PC-3 (cell line): ENCODE measurements at regions not wholly inside any gene's neighbourhood (a gene's known extent, or its start where the extent isn't known, plus 50 kb on each side); places are given as distances from the start of the nearest gene placed in this dataset.

Experiments
- ATAC-seq: fragments of 200-7000 bp; cut with Tn5 transposase; 2 replicates; pipeline ENCODE4 v1.9.1; 2020; ENCODE audit warnings: mild to moderate bottlenecking, moderate library complexity
- BruUV-seq: library from RNA; stranded (reverse); fragments of 400-500 nt; replicated peaks from 2 replicates; lab custom pipeline; 2021; lab: Mats Ljungman, UMichigan
- CTCF ChIA-PET: fragments of 300-600 bp; sonication (Branson Sonifier 250); formaldehyde crosslinking; loops from one replicate; lab custom pipeline; 2022; ENCODE audit warnings: antibody characterized with exemption; lab: Charles Lee
- POLR2A ChIA-PET: fragments of 300-600 bp; sonication (Branson Sonifier 250); formaldehyde crosslinking; loops from one replicate; lab custom pipeline; 2022; ENCODE audit warnings: antibody characterized with exemption; ENCODE audit not compliant: unreplicated experiment; lab: Charles Lee
- DNase-seq: peaks from one replicate; pipeline ENCODE4 v3.0.0-alpha.2; 2015
- H2AFZ ChIP-seq: fragments of 300-600 bp; sonication (generic); 2 replicates; pipeline ENCODE4 v1.6.0; 2016; ENCODE audit warnings: antibody characterized with exemption, low read length
- H3F3A ChIP-seq: fragments of 300-600 bp; sonication (generic); one replicate; pipeline ENCODE4 v1.6.0; 2017; ENCODE audit warnings: antibody characterized with exemption, low read length, control low read depth, mild to moderate bottlenecking; ENCODE audit not compliant: unreplicated experiment
- H3K27ac ChIP-seq: fragments of 300-600 bp; sonication (generic); 2 replicates; pipeline ENCODE4 v1.5.1; 2016; ENCODE audit warnings: mild to moderate bottlenecking, low read length
- H3K27me3 ChIP-seq: fragments of 300-600 bp; sonication (generic); 2 replicates; pipeline ENCODE4 v1.6.1; 2016; ENCODE audit warnings: low read length, mixed read lengths
- H3K36me3 ChIP-seq: fragments of 300-600 bp; sonication (generic); 2 replicates; pipeline ENCODE4 v1.6.1; 2016; ENCODE audit warnings: low read depth, mixed run types, low read length, mixed read lengths
- H3K4me1 ChIP-seq: fragments of 300-600 bp; sonication (generic); 2 replicates; pipeline ENCODE4 v1.5.1; 2016; ENCODE audit warnings: low read length; ENCODE audit not compliant: insufficient read depth
- H3K4me2 ChIP-seq: fragments of 300-600 bp; sonication (generic); 2 replicates; pipeline ENCODE4 v1.6.0; 2016; ENCODE audit warnings: low read length
- H3K4me3 ChIP-seq: fragments of 300-600 bp; sonication (generic); 2 replicates; pipeline ENCODE4 v1.5.1; 2016; ENCODE audit warnings: mild to moderate bottlenecking, low read length, mixed read lengths
- H3K79me2 ChIP-seq: fragments of 300-600 bp; sonication (generic); 2 replicates; pipeline ENCODE4 v1.6.1; 2017; ENCODE audit warnings: low read length, mixed read lengths
- H3K9ac ChIP-seq: fragments of 300-600 bp; sonication (generic); 2 replicates; pipeline ENCODE4 v1.6.0; 2016; ENCODE audit warnings: mild to moderate bottlenecking, low read length
- H3K9me2 ChIP-seq: fragments of 300-600 bp; sonication (generic); replicated peaks from 2 replicates; pipeline ENCODE4 v1.6.1; 2016; ENCODE audit warnings: mixed run types, low read length, mixed read lengths
- H3K9me3 ChIP-seq: fragments of 300-600 bp; sonication (generic); 2 replicates; pipeline ENCODE4 v1.6.1; 2016; ENCODE audit warnings: low read length, mixed read lengths
- H4K20me1 ChIP-seq: fragments of 300-600 bp; sonication (generic); 2 replicates; pipeline ENCODE4 v1.6.1; 2016; ENCODE audit warnings: low read length, mixed read lengths
- EZH2 ChIP-seq: fragments of 300-600 bp; sonication (generic); IDR thresholded peaks from one replicate; pipeline ENCODE4 v1.6.1; 2017; ENCODE audit warnings: antibody characterized with exemption, mild to moderate bottlenecking, low read length; ENCODE audit not compliant: unreplicated experiment
- EZH2phosphoT487 ChIP-seq: fragments of 300-600 bp; sonication (generic); IDR thresholded peaks from 2 replicates; pipeline ENCODE4 v1.6.1; 2018; ENCODE audit warnings: mild to moderate bottlenecking, antibody characterized with exemption, low read length, borderline replicate concordance
- intact Hi-C: fragments of 100-400 bp; cut with micrococcal nuclease; formaldehyde crosslinking; loops from 2 replicates; pipeline ENCODE4 v1.9.0; 2023
- TF ChIP-seq, protein P1 (sequence below): fragments of 300-600 bp; sonication (generic); conservative IDR thresholded peaks from 2 replicates; pipeline ENCODE4 v1.5.1; 2017; ENCODE audit warnings: antibody characterized with exemption, low read depth, mild to moderate bottlenecking, low read length

DNA sequence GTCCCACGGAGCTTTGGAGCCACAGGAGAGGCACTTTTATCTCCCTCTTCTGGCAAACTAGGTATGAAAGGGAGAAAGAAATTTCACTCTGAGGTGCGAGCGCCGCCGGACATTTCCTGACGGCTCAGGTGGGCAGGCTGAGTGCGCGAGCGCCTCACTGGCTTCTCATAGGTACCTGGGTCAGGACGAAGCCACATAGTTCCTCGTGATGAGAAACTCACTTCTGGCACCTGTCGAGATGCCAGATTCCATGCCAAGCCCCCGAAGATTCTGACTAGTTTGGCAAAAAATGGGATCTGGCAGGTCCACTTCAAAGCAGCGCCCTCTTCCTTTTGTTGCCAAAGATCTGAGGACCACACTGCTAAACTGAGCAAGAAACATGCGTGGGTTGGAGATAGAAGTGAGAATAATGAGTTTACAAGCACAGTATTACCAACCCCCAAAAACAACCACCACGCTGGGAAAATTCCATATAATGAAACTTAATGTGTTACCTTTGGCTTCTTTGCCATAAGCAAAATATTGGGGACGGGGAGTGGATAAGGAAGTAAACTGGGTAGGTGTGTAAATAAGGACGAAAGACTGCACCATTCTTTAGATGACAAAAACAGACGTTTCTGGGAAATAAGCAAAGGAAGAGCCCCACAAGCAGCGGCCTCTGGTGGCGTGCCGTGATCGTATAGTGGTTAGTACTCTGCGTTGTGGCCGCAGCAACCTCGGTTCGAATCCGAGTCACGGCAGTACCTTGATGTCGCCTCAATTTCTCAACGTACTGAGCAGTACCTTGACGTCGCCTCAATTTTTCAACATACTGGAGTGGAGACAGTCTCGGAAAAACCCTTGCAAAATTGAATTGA, 89.8 kb upstream of the PRSS16 start:
- Histone ChIP-seq H3K27ac (no peak overlapping the region), H3K4me2 (peak overlapping the region; percentile 93), H3K4me1 (peaks cover 10% of the 10 kb centered on the region), H3K36me3 (no peaks in the 10 kb centered on the region), H3K4me3 (peak overlapping the region; percentile 81), H3K9me3 (no peaks in the 10 kb centered on the region), H2AFZ (peak overlapping the region; percentile 89), H3K9me2 (no peaks in the 10 kb centered on the region), H3F3A (no peaks in the 10 kb centered on the region), H3K27me3 (no peaks in the 10 kb centered on the region), H3K79me2 (no peaks in the 10 kb centered on the region), H4K20me1 (no peaks in the 10 kb centered on the region), H3K9ac (peak overlapping the region; percentile 18; the same call in 1 of the 2 replicates)
- ATAC-seq = peak; percentile 75
- BruUV-seq = no TSS peak
- ChIA-PET CTCF (interaction anchor here (1.0 kb wide), 1 partner anchor 31 kb away, joined by 5 read pairs; no protein-coding TSS in a partner anchor), POLR2A (interaction anchor here (1.0 kb wide), 1 partner anchor 11 kb away, joined by 20 read pairs; a partner anchor contains a TSS)
- peak; percentile 87 for DNase-seq
- no peak for TF ChIP-seq EZH2
- no peak for TF ChIP-seq EZH2phosphoT487
- TF ChIP-seq, protein P1, sequence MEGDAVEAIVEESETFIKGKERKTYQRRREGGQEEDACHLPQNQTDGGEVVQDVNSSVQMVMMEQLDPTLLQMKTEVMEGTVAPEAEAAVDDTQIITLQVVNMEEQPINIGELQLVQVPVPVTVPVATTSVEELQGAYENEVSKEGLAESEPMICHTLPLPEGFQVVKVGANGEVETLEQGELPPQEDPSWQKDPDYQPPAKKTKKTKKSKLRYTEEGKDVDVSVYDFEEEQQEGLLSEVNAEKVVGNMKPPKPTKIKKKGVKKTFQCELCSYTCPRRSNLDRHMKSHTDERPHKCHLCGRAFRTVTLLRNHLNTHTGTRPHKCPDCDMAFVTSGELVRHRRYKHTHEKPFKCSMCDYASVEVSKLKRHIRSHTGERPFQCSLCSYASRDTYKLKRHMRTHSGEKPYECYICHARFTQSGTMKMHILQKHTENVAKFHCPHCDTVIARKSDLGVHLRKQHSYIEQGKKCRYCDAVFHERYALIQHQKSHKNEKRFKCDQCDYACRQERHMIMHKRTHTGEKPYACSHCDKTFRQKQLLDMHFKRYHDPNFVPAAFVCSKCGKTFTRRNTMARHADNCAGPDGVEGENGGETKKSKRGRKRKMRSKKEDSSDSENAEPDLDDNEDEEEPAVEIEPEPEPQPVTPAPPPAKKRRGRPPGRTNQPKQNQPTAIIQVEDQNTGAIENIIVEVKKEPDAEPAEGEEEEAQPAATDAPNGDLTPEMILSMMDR = peak; percentile 47; the same call in 1 of the 2 replicates
- intact Hi-C loops = loop anchor here (1.0 kb wide), 2 partner anchors 26 to 30 kb away; no protein-coding TSS in a partner anchor

- POLR2A ChIA-PET = no interaction called here
- Histone ChIP-seq H3K27ac (no peak overlapping the region), H3K36me3 (no peaks in the 10 kb centered on the region), H4K20me1 (no peaks in the 10 kb centered on the region), H2AFZ (peak overlapping the region; percentile 89), H3K4me3 (peak overlapping the region; percentile 81; the same call in 1 of the 2 replicates), H3K4me2 (peak overlapping the region; percentile 93), H3K9ac (no peak overlapping the region), H3K79me2 (no peaks in the 10 kb centered on the region), H3F3A (no peaks in the 10 kb centered on the region), H3K9me2 (no peaks in the 10 kb centered on the region), H3K9me3 (no peaks in the 10 kb centered on the region), H3K27me3 (no peaks in the 10 kb centered on the region), H3K4me1 (peaks cover 10% of the 10 kb centered on the region)
- DNase-seq (no peak), ATAC-seq (no peak)
- TF ChIP-seq EZH2 (no peak), EZH2phosphoT487 (no peak)
- TF ChIP-seq, protein P1 = no peak
- BruUV-seq = no TSS peak
- CTCF ChIA-PET = no interaction called here
- intact Hi-C loops = loop anchor here (1.0 kb wide), 1 partner anchor 27 kb away; no protein-coding TSS in a partner anchor
Observed at GRCh38 chr6:27158316-27158643, 89.2 kb upstream of the PRSS16 start.

GRCh38 chr6:27159725-27160124, 87.8 kb upstream of the PRSS16 start:
- H4K20me1 ChIP-seq = no peaks in the 10 kb centered on the region
- H3K4me1 ChIP-seq = peaks cover 10% of the 10 kb centered on the region
- ChIA-PET POLR2A (no interaction called here), CTCF (interaction anchor here (0.7 to 1.2 kb wide), 2 partner anchors 9 to 18 kb away, joined by 3 read pairs; no protein-coding TSS in a partner anchor)
- intact Hi-C loops = loop anchor here (5.0 kb wide), 1 partner anchor 138 kb away; no protein-coding TSS in a partner anchor
- no TSS peak for BruUV-seq
- H3K9ac ChIP-seq = no peak overlapping the region
- no peak overlapping the region for H2AFZ ChIP-seq
- H3K27ac ChIP-seq = no peak overlapping the region
- no peaks in the 10 kb centered on the region for H3K79me2 ChIP-seq
- no peaks in the 10 kb centered on the region for H3K9me3 ChIP-seq
- TF ChIP-seq EZH2 (no peak), EZH2phosphoT487 (no peak)
- TF ChIP-seq, protein P1 = no peak
- no peaks in the 10 kb centered on the region for H3K36me3 ChIP-seq
- no peak overlapping the region for H3K4me3 ChIP-seq
- no peaks in the 10 kb centered on the region for H3K9me2 ChIP-seq
- H3F3A ChIP-seq = no peaks in the 10 kb centered on the region
- DNase-seq = no peak
- ATAC-seq = no peak
- no peaks in the 10 kb centered on the region for H3K27me3 ChIP-seq
- no peak overlapping the region for H3K4me2 ChIP-seq
